Endothelial cell of umbilical vein (primary cell): ENCODE measurements at regions not wholly inside any gene's neighbourhood (a gene's known extent, or its start where the extent isn't known, plus 50 kb on each side); places are given as distances from the start of the nearest gene placed in this dataset.

ENCODE experiments used
- EZH2 ChIP-seq: IDR thresholded peaks from 2 replicates; pipeline ENCODE4 v1.6.1; 2012; ENCODE audit warnings: borderline replicate concordance, low read depth, mild to moderate bottlenecking, moderate library complexity, low read length, inconsistent platforms; ENCODE audit not compliant: severe bottlenecking
- POLR2A ChIP-seq: IDR thresholded peaks from 2 replicates; pipeline ENCODE4 v1.6.1; 2012; ENCODE audit warnings: low read depth, mild to moderate bottlenecking, control low read depth, low read length
- POLR2AphosphoS5 ChIP-seq: IDR thresholded peaks from 2 replicates; pipeline ENCODE4 v1.6.1; 2012; ENCODE audit warnings: low read depth, mild to moderate bottlenecking, control low read depth, low read length, moderate library complexity; ENCODE audit not compliant: insufficient read depth
- TF ChIP-seq, protein P1 (sequence below), 2 donors: IDR thresholded peaks; 1 replicate in 1 of 2; 2 replicates in 1 of 2; pipeline ENCODE4 v1.5.1; 2011; ENCODE audit warnings: low read length in 2 of 2, mild to moderate bottlenecking in 2 of 2, moderate library complexity in 2 of 2, control low read depth in 1 of 2, inconsistent platforms in 1 of 2, low read depth in 1 of 2; ENCODE audit not compliant: insufficient read depth in 1 of 2; ENCODE audit errors: extremely low read depth in 1 of 2

DNA sequence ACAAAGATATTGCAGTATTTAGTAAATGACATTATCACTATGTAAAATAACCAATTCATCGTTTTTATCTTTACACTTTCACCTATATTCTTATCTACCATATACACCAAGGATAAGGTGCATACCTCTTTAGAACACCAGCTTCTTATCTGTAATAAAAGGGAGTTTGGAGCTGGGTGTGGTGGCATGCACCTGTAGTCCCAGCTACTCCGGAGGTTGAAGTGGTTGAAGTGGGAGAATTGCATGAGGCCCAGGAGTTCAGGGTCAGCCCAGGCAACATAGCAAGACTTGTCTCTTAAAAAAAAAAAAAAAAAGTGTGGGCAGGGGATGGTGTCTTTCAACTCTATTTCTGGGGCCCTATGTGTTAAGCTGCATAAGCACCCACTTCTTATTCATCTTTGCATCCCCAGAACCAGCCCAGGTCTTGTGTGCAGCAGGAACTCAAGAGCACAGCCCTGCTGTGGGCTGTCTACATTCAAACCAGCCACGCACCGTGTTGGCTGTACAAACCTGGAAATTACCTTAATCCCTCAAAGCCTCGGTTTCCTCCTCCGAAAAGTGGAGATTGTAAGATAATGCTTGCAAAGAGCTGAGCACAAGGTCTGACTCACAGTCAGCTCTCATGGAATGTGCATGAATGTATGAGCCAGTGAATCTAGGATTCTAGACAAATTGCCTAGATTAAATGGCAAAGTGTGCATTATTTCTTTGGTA is 256.6 kb upstream of the FOXN3 start:
- TF ChIP-seq POLR2A (no peak), EZH2 (no peak), POLR2AphosphoS5 (no peak)
- TF ChIP-seq, protein P1, sequence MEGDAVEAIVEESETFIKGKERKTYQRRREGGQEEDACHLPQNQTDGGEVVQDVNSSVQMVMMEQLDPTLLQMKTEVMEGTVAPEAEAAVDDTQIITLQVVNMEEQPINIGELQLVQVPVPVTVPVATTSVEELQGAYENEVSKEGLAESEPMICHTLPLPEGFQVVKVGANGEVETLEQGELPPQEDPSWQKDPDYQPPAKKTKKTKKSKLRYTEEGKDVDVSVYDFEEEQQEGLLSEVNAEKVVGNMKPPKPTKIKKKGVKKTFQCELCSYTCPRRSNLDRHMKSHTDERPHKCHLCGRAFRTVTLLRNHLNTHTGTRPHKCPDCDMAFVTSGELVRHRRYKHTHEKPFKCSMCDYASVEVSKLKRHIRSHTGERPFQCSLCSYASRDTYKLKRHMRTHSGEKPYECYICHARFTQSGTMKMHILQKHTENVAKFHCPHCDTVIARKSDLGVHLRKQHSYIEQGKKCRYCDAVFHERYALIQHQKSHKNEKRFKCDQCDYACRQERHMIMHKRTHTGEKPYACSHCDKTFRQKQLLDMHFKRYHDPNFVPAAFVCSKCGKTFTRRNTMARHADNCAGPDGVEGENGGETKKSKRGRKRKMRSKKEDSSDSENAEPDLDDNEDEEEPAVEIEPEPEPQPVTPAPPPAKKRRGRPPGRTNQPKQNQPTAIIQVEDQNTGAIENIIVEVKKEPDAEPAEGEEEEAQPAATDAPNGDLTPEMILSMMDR (IDR thresholded peaks at IDR 0.05; ENCODE audit: extremely low read depth in 1 of 2, insufficient read depth in 1 of 2, low read depth in 1 of 2, low read length in 2 of 2): no peak
